HG02840 (cell line): ENCODE measurements at regions not wholly inside any gene's neighbourhood (a gene's known extent, or its start where the extent isn't known, plus 50 kb on each side); places are given as distances from the start of the nearest gene placed in this dataset.
"Not testable (repeated sequence)": the region's sequence is repeated elsewhere in the genome, so short reads cannot be mapped to it uniquely, and the experiment has no call there.

Source experiments
- ATAC-seq: cut with Tn5 transposase; IDR thresholded peaks from one replicate; pipeline ENCODE4 v1.9.1; 2021; ENCODE audit warnings: mild to moderate bottlenecking, moderate library complexity, moderate number of reproducible peaks; ENCODE audit not compliant: unreplicated experiment, low FRiP score

- no peak for ATAC-seq
Observed at GRCh38 chr10:62583876-62584615, 209.9 kb downstream of the ZNF365 start.

DNA sequence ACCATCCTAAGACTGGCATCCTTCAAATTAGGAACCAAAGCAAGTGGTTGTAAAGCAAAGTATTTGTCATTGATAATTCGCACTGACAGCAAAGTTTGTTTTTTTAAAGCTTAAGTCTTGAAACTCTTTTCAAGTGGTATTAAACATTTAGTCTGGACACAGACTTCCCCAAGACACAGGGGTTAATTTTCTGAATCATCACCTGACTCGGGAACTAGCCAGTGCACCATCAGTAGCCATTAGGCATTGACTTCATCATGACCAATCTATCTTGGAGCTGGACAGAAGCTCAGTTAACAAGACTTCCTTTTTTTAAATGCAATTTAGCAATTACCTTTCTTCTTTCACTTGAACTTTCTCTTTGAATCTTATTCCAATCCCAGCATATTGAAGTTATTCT, 210.6 kb downstream of the ZNF365 start:
- no peak for ATAC-seq

DNA sequence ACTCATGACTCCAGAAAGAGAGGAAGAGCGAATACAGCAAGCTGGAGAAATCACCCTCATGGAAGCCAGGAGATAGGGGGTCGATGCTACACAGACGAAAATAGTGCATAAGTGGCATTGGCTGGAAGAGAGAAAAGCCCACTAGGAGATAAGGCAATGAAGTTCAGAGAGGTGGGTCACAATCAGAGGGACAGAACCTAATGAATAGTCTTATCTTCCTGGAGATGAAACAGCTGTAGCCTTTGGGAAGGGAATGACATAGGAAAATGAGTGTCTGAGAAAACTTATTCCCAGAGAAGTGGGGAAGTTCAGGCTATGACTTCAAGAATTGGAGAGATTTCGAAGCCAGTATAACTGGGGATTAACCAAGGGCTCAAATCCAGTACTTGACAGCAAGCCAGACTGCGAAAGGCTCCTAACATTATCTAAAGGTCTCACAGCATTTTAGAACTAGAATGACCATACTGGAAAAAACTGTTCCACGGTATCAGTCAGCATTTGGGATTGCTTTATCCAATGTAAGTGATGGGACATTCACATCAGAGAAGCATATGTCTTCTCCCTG, 211.1 kb downstream of the ZNF365 start:
- ATAC-seq, result no peak

DNA sequence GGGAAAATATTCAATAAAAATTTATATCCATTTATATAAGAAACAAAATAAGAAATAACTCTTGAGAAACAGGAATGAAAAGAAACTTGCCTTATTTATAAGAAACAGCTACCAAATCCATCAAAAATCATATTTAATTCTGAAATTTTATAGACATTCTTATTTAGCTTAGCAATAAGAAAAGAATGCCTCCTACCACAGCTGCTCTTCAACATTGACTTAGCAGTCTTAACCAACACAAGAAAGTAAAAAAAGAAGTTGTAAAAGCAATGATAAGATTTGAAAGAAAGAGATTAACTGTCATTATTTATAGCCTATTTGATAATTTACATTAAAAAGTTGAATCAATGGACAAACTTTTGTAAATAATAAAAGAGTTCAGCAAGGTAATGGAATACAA, 212.8 kb downstream of the ZNF365 start:
- no peak for ATAC-seq

DNA sequence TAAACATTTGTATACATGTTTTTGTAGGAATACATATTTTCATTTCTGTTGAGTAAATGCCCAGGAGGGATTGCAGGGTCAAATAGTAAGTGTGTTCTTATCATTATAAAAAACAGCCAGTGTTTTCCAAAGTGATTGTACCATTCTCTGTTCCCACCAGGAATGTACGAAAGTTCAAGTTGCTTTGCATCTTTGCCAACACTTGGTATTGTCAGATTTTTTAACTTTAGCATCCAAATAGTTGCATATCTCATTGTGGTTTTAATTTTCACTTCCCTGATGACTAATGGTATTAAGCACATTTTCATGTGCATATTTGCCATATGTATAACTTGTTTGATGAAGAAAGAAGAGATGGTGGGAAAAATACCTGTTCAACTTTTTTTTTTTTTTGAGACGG, 213.9 kb downstream of the ZNF365 start:
- ATAC-seq, result no peak

DNA sequence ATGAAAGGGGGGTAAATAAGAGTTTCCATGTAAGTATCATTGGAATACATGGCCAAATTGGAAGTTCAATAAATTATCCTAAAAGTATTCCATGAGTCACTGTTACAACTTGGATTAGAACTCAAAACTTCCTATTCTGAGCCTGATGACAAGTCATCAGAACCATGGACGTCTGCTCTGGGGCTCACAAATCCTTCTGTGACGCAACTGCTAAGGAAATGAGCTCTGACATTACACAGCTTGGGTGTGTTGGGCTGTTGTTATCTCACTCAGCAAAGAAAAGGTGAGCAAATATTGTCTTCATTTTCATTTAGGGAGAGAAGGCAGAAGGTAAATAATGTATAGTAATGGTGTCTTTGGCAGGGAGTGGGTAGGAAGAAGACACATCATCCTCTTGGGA, 214.8 kb upstream of the ADO start:
- no peak for ATAC-seq

DNA sequence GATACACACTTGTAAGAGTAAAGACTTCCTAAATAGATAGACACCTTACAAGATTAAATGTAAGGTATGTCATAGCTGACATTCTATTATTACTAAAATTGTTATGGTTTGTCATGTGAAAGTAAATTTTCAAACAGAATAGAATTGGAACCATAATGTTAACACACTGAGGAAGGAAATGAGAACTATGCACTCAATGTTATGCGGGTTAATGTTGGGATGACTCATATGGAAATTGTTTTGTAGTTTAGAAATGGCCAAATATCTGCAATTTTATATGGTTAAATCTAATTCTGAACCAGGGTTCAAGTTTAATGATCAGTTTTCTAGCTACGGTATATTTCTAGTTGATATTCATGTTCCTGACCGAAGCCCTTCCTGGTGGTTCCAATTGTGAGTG, 214.2 kb upstream of the ADO start:
- no peak for ATAC-seq

DNA sequence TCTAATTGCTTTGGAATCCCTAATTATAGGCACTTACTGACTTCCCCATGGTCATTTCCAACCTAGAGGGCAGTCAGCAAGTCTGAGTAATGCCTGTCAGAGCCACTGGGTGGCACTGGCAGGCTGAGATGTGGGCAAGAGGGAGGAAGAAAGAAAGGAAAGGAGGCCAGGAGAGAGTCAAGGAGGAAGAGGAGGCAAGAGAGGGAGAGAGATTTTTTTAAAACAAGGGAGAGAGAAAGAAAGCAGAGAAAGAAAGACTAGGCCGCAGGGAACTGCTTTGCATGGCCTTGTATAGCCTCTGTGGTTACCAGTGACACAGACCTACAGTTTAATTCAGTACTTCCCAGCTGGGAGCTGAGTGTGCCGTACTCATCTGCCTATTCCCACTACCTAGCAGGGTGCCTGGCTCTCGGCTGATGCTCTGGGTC, 210.4 kb upstream of the ADO start:
- ATAC-seq, result peak; percentile 62

DNA sequence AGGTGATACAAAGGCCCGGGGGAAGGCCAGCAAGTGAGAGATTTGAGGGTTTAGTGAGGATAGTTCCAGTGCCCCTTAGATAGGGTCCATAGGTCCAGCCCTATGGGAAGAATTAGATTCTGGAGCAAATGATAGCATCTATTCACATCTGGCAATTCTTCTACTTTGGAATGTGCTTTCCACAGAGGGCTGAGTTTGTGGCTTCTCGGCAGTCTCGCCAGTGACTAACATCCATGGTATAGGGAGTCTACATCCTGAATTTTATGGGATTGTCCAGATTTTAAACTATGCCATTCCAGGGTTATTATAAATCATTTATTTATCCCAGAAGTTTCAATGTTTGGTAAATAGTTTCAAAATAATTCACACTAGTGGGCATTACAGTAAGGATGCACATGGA, 207.3 kb upstream of the ADO start:
- ATAC-seq, result no peak

- ATAC-seq, result no peak
Observed at GRCh38 chr10:62599161-62599560, 205.4 kb upstream of the ADO start.

- not testable (repeated sequence) for ATAC-seq
Observed at GRCh38 chr10:62606551-62606950, 198.0 kb upstream of the ADO start.

DNA sequence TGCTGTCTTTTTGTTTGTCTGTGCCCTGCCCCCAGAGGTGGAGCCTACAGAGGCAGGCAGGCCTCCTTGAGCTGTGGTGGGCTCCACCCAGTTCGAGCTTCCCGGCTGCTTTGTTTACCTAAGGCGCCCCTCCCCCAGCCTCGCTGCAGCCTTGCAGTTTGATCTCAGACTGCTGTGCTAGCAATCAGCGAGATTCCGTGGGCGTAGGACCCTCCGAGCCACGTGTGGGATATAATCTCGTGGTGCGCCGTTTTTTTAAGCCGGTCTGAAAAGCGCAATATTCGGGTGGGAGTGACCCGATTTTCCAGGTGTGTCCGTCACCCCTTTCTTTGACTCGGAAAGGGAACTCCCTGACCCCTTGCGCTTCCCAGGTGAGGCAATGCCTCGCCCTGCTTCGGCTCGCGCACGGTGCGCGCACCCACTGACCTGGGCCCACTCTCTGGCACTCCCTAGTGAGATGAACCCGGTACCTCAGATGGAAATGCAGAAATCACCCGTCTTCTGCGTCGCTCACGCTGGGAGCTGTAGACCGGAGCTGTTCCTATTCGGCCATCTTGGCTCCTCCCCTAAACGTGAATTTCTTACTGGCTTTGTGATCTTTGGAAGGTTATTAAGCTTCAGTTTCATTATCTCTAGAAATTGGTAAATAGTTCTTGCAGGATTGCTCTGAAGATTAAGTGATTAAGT, 196.2 kb upstream of the ADO start:
- not testable (repeated sequence) for ATAC-seq

GRCh38 chr10:62610649-62611229, 193.8 kb upstream of the ADO start:
- ATAC-seq, result peak; percentile 69

DNA sequence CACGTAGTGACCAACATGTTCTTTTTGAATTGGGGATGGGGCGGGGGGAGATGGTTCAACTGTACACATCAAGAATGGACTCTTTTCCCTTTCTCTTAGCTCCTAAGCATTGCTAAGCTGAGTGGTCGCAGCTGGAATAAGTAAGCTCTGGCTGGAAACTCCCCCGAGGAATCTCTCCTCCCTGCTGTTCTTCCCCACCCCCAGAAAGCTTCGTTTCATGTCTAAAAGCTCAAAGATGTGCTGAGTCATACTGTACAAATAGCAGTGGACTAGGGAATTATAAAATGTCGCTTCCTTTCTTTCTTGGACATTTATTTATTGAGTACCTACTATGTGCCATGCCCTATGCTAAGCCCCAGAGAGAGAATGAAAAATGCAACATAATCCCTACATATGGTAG, 191.1 kb upstream of the ADO start:
- no peak for ATAC-seq

GRCh38 chr10:62613859-62614258, 190.7 kb upstream of the ADO start:
- ATAC-seq, result no peak

DNA sequence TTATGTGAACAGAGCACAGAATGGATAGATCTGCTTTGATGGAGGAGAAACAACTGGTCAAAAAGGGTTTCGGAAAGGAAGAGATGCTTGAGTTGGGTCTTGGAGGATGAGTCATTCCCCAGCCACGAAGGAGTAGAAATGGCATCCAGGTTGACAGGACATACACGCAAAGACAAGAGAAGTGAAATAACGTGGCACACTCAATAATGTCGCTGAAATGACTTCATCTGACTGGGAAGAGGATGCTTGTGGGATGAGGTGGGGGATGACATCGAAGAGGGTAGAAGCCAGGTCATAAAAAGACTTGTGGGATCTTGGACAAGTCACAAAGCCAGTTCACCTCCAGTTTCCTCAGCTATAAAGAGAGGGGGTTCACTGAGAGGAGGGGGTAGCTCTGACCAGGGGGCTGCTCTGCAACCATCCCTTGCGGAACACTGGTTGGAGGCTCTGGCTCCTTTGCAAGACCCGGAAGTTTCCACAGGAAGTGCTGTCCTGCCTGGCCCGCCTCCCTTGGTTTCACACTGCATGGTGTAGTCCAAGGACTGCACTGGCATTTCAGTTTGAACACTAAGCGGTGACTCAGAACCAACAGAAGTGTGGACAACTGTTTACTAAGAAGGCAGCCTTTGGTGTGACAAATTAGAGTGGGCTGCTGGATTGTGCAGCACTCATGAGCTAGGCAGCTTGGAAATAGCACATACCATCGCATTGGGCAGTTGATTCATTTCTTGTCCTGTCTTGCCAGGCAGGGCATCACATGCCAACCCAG, 189.9 kb upstream of the ADO start:
- ATAC-seq, result peak; percentile 41

DNA sequence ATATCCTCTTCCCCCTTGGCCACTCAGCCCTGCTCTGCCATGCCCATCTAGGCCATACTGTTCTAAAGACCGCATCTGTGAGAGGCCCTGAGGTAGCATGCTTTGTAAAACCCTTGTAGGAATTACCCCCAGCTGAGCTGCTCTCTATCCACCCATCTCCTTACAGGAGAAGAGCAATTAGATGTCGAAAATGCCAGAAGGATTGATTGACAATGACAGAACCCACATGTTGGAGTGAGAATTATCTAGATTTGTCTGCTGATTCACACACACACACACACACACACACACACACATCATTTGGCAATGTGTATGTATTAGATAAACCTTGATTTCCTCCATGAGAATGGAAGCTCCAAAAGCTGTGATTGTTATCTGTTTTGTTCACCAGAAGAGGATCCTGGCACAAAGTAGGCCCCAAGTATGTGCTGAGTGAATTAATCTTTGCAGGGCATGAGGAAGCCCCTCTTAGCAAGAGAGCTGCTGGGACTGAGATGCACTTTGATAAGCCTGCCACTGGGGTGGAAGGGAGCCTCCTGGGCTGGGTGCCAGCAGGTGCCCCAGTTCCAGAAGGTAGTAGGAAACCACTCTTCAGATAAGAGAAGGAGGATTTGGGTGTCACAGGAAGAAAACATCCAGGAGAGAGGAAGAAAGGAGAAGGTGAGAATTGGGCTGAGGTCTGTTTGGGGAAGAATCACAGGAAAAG, 187.5 kb upstream of the ADO start:
- no peak for ATAC-seq

GRCh38 chr10:62617652-62618051, 186.9 kb upstream of the ADO start:
- ATAC-seq, result no peak

- ATAC-seq, result no peak
Observed at GRCh38 chr10:62618054-62618453, 186.5 kb upstream of the ADO start.
